ENCODE measurements at regions not wholly inside any gene's neighbourhood (a gene's known extent, or its start where the extent isn't known, plus 50 kb on each side); places are given as distances from the start of the nearest gene placed in this dataset.
"Not testable (repeated sequence)": the region's sequence is repeated elsewhere in the genome, so short reads cannot be mapped to it uniquely, and the experiment has no call there.

DNA sequence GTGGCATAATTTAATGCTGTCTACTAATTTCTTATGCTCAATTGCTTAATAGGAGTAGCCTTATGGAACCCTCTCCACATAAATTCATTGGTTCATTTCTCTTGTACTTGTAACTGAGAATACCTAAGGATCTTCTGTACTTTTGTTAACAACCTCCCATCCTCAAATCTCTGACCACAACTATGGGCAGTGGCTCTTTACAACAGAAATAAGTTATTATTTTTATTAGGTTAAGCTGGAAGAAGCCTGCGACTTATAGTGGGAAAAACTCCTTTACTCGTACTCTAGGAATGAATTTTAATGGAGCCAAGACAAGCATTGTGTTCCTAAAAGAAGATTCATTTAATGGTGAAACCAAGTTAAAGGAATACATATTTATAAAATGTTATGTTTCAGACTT is 337.1 kb upstream of the CTSO start:
- WGBS, 2 donors: 83 to 86% methylated on average over 2 of the region's 2 CpGs
- no peak for TF ChIP-seq EP300 (IDR thresholded peaks at IDR 0.05)
- Histone ChIP-seq H3K27me3 (no peaks in the 10 kb centered on the region), H3K36me3 (no peaks in the 10 kb centered on the region), H3K4me3 (no peak overlapping the region), H3K9me3 (no peaks in the 10 kb centered on the region), H3K4me1 (peaks cover 0 to 16% (median 7%) of the 10 kb centered on the region in 4 donors), H3K27ac (no peak overlapping the region)
- no peak for DNase-seq
- intact Hi-C loops (cut with DNase I): loop anchor here (10.0 kb wide), 1 partner anchor 326 kb away; no protein-coding TSS in a partner anchor

DNA sequence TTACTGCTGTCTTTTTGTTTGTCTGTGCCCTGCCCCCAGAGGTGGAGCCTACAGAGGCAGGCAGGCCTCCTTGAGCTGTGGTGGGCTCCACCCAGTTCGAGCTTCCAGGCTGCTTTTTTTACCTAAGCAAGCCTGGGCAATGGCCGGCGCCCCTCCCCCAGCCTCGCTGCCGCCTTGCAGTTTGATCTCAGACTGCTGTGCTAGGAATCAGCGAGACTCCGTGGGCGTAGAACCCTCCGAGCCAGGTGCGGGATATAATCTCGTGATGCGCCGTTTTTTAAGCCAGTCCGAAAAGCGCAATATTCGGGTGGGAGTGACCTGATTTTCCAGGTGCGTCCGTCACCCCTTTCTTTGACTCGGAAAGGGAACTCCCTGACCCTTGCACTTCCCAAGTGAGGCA is 336.4 kb upstream of the CTSO start:
- not testable (repeated sequence) for H3K9me3 ChIP-seq, H3K36me3 ChIP-seq, H3K27ac ChIP-seq, DNase-seq, H3K4me3 ChIP-seq, H3K27me3 ChIP-seq
- intact Hi-C loops (cut with DNase I): loop anchor here (10.0 kb wide), 1 partner anchor 325 kb away; no protein-coding TSS in a partner anchor
- peaks cover 0 to 16% (median 7%) of the 10 kb centered on the region in 4 donors for H3K4me1 ChIP-seq
- WGBS, 2 donors: 89 to 93% methylated on average over 19 of the region's 19 CpGs

DNA sequence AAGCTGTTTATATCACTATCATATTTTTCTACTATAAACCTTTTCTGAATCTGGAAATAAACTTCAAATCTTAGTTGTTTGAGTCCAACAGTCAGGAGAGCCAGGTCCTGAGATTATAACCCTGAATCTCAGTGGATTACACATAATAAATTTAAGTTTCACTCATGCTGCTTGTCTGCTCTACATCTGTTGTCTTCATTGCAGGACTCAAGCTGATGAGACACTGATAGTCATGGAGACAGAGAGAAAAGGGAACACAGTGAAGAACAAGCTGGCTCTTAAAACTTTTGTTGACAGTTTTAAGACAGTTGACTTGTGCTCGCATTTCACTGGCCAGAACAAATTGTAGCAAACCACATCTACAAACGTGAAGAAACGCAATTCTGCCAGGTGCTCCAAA is 327.0 kb upstream of the CTSO start:
- no peak for DNase-seq
- Histone ChIP-seq H3K36me3 (no peaks in the 10 kb centered on the region), H3K27me3 (no peaks in the 10 kb centered on the region), H3K4me3 (no peak overlapping the region), H3K4me1 (no peaks in the 10 kb centered on the region), H3K9me3 (peaks cover 0 to 2% (median 0%) of the 10 kb centered on the region in 4 donors), H3K27ac (no peak overlapping the region)
- 55 to 67% methylated on average over 3 of the region's 3 CpGs for WGBS, 2 donors
- intact Hi-C loops (cut with DNase I): no loop called here
- no peak for TF ChIP-seq POLR2A (IDR thresholded peaks at IDR 0.05)
- no peak for TF ChIP-seq EP300 (IDR thresholded peaks at IDR 0.05)
- no peak for TF ChIP-seq POLR2AphosphoS5 (IDR thresholded peaks at IDR 0.05)
- TF ChIP-seq, protein P1, sequence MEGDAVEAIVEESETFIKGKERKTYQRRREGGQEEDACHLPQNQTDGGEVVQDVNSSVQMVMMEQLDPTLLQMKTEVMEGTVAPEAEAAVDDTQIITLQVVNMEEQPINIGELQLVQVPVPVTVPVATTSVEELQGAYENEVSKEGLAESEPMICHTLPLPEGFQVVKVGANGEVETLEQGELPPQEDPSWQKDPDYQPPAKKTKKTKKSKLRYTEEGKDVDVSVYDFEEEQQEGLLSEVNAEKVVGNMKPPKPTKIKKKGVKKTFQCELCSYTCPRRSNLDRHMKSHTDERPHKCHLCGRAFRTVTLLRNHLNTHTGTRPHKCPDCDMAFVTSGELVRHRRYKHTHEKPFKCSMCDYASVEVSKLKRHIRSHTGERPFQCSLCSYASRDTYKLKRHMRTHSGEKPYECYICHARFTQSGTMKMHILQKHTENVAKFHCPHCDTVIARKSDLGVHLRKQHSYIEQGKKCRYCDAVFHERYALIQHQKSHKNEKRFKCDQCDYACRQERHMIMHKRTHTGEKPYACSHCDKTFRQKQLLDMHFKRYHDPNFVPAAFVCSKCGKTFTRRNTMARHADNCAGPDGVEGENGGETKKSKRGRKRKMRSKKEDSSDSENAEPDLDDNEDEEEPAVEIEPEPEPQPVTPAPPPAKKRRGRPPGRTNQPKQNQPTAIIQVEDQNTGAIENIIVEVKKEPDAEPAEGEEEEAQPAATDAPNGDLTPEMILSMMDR (IDR thresholded peaks at IDR 0.05): no peak

DNA sequence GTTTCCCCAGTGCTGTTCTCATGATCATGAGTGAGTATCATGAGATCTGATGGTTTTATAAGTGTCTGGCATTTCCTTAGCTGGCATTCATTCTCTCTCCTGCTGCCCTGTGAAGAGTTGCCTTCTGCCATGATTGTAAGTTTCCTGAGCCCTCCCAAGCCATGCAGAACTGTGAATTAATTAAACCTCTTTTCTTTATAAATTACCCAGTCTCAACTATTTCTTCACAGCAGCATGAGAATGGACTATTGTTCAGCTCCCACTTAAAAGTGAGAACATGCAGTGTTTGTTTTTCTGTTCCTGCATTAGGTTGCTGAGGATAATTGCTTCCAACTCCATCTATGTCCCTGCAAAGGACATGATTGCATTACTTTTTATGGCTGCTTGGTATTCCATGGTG is 311.7 kb upstream of the CTSO start:
- Histone ChIP-seq H3K27me3 (no peaks in the 10 kb centered on the region), H3K4me1 (no peaks in the 10 kb centered on the region), H3K4me3 (no peak overlapping the region), H3K27ac (no peak overlapping the region), H3K36me3 (no peaks in the 10 kb centered on the region), H3K9me3 (no peaks in the 10 kb centered on the region)
- intact Hi-C loops (cut with DNase I): no loop called here
- no peak for TF ChIP-seq POLR2A (IDR thresholded peaks at IDR 0.05)
- no peak for TF ChIP-seq POLR2AphosphoS5 (IDR thresholded peaks at IDR 0.05)
- TF ChIP-seq, protein P1 (IDR thresholded peaks at IDR 0.05): no peak
- no peak for TF ChIP-seq EP300 (IDR thresholded peaks at IDR 0.05)
- DNase-seq: no peak

DNA sequence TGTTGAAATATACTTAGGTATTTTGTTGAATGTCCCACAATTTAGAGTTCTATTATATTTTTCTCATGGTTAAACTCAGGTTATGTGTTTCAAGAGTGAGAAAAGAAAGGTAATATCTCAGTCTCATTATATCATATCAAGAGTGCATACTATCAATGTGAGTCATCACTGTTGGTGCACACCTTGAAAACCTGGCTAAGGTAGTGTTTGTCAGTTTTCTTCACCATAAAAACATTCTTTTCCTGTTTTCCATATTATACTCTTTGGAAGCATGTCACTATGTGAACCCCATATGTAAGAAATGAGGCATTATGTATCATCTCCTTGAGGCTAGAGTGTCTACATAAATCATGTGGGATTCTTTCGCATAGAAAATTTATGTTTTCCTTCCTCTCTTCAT is 307.6 kb upstream of the CTSO start:
- Histone ChIP-seq H3K36me3 (no peaks in the 10 kb centered on the region), H3K27me3 (no peaks in the 10 kb centered on the region), H3K9me3 (no peaks in the 10 kb centered on the region), H3K27ac (no peak overlapping the region), H3K4me3 (no peak overlapping the region), H3K4me1 (no peaks in the 10 kb centered on the region)
- intact Hi-C loops (cut with DNase I): no loop called here
- no peak for DNase-seq
- 83 to 96% methylated on average over 1 of the region's 1 CpG for WGBS, 2 donors
- TF ChIP-seq EP300 (IDR thresholded peaks at IDR 0.05): no peak
- no peak for TF ChIP-seq POLR2A (IDR thresholded peaks at IDR 0.05)
- TF ChIP-seq POLR2AphosphoS5 (IDR thresholded peaks at IDR 0.05): no peak
- TF ChIP-seq, protein P1 (IDR thresholded peaks at IDR 0.05): no peak

DNA sequence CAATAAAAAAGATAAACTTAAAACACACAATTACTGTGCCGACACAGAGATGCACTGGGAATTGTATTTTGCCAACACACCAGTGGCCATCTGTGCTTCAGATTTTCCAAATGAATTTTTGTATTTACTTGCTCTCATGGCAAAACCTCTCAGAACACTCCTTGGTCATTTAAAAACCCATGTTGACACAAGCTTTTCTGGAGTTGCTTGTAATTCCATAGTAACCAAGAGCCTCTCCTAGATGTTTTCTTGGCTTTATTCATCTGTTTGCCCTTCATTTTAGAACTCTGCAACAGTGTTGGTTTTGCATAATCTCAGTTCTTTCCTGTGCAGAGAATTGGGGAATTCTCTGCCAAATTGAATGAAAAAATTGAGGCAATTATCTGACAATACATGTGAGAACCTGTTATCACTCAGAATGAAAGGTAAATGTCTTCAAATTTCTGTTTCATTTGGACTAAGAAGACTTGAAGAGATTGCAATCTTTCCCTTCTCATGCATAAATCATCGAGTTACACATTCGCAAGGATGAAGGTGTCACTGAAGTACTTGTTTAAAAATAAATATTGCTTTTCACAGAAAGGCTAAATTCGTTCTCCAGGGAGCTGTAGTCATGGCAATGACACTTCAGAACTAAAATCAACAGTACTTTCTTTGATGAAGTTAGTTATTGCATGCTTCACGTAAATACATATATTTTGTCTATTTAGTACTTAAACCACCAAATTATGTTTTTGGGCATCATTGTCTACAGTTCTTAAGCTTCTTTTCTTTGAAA is 301.8 kb upstream of the CTSO start:
- TF ChIP-seq, protein P1 (IDR thresholded peaks at IDR 0.05): no peak
- TF ChIP-seq POLR2AphosphoS5 (IDR thresholded peaks at IDR 0.05): no peak
- no peak for TF ChIP-seq POLR2A (IDR thresholded peaks at IDR 0.05)
- no peak for TF ChIP-seq EP300 (IDR thresholded peaks at IDR 0.05)
- Histone ChIP-seq H3K4me3 (no peak overlapping the region), H3K9me3 (no peaks in the 10 kb centered on the region), H3K27me3 (no peaks in the 10 kb centered on the region), H3K4me1 (no peaks in the 10 kb centered on the region), H3K27ac (no peak overlapping the region), H3K36me3 (no peaks in the 10 kb centered on the region)
- intact Hi-C loops (cut with DNase I): no loop called here
- DNase-seq: no peak
- 29 to 52% methylated on average over 5 of the region's 5 CpGs for WGBS, 2 donors

Data from sigmoid colon (tissue), 6 donors.